ENCODE measurements at regions not wholly inside any gene's neighbourhood (a gene's known extent, or its start where the extent isn't known, plus 50 kb on each side); places are given as distances from the start of the nearest gene placed in this dataset.

DNA sequence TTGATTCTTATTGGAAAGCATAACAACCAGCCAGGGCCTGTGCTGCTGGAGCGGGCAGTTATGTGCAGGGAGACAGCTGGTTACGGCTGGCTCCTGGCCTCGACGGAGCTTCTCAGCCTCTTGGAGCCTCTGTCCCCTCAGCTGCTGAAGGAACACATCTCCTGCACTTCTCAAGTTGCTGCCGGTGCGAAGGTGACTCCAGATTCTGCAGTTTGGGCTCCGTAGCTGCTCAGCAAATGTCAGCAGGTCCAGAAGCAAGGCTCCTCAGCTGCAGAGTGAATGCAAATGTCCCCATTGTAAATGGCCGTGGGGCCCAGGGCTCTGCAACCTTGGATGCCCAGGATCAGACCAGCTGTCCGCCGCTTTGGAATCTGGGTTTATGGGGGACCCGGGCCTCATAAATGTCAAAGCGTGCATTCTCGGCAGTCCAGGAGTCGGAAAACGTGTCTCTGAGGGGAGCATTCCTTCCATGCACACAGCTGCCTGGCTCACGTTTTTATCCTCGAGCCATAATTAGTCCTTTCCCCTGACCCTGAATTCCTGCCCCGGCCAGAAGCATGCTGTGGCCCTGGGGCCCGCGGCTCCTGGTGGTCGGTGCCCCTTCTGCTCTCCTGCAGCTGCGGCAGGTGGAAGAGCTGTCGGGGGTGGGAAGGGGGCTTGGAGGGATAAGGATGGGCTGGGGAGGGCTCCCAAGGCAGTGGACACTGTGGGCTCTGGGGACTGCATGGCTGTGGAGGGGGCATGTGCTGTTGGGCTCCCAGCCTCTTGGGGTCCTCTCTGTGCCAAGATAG lies 106.0 kb downstream of the KIF26A start:
- ATAC-seq (no peak), DNase-seq (peak in 1 of 3 donors; percentile 31)
- Histone ChIP-seq H3K4me3 (no peak overlapping the region), H3K9me3 (peaks cover 5% of the 10 kb centered on the region), H3K36me3 (ENCODE audit: low read depth) (no peaks in the 10 kb centered on the region), H3K4me1 (ENCODE audit: low read depth) (peaks cover 12% of the 10 kb centered on the region)
- intact Hi-C loops (cut with DNase I, micrococcal nuclease), result no loop called here
- TF ChIP-seq, protein P1, sequence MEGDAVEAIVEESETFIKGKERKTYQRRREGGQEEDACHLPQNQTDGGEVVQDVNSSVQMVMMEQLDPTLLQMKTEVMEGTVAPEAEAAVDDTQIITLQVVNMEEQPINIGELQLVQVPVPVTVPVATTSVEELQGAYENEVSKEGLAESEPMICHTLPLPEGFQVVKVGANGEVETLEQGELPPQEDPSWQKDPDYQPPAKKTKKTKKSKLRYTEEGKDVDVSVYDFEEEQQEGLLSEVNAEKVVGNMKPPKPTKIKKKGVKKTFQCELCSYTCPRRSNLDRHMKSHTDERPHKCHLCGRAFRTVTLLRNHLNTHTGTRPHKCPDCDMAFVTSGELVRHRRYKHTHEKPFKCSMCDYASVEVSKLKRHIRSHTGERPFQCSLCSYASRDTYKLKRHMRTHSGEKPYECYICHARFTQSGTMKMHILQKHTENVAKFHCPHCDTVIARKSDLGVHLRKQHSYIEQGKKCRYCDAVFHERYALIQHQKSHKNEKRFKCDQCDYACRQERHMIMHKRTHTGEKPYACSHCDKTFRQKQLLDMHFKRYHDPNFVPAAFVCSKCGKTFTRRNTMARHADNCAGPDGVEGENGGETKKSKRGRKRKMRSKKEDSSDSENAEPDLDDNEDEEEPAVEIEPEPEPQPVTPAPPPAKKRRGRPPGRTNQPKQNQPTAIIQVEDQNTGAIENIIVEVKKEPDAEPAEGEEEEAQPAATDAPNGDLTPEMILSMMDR (IDR thresholded peaks at IDR 0.05), result no peak

DNA sequence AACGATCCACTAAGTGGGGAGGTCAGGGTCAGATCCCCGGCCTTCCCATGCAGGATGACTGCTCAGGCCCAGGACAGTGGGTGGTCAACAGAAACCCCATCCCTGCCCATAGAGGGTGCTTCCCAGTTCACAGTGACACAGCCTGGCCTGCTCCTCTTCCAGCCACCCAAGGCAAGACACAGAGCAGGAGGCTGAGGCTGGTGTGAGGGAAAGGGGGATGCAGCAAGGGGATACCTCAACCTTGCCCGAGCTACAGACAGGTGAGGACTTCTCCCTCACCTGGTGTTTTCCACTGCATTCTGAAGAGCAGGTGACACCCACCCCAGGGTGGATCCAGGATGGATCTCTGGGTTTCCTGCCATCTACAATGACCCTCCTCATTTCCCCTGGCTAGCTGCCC lies 106.7 kb downstream of the KIF26A start:
- H3K4me3 ChIP-seq, result no peak overlapping the region
- intact Hi-C loops (cut with DNase I, micrococcal nuclease), result no loop called here
- peaks cover 7% of the 10 kb centered on the region for H3K4me1 ChIP-seq (ENCODE audit: low read depth)
- DNase-seq (no peak), ATAC-seq (no peak)
- peaks cover 5% of the 10 kb centered on the region for H3K9me3 ChIP-seq
- TF ChIP-seq, protein P1 (IDR thresholded peaks at IDR 0.05), result no peak
- H3K36me3 ChIP-seq (ENCODE audit: low read depth), result no peaks in the 10 kb centered on the region

DNA sequence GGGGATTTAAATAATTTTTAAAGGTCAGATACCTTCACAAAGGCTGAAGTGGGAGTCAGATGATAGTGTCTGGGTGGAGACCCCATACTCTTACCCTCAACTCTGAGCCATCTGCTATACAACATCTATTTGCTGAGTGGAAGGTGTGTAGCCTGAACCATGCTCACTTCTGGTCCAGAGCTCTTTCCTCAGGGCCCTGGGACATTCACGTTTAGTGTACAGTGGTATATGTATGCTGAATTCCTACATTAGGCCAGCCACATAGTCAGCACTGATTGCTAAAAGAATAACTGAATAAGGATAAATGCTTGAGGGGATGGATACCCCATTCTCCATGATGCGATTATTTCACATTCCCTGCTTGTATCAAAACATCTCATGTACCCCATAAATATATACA lies 107.3 kb downstream of the KIF26A start:
- Histone ChIP-seq H3K4me3 (no peak overlapping the region), H3K4me1 (ENCODE audit: low read depth) (peaks cover 1% of the 10 kb centered on the region), H3K36me3 (ENCODE audit: low read depth) (no peaks in the 10 kb centered on the region), H3K9me3 (peaks cover 5% of the 10 kb centered on the region)
- DNase-seq (no peak), ATAC-seq (no peak)
- intact Hi-C loops (cut with DNase I, micrococcal nuclease), result no loop called here
- TF ChIP-seq, protein P1 (IDR thresholded peaks at IDR 0.05), result no peak

DNA sequence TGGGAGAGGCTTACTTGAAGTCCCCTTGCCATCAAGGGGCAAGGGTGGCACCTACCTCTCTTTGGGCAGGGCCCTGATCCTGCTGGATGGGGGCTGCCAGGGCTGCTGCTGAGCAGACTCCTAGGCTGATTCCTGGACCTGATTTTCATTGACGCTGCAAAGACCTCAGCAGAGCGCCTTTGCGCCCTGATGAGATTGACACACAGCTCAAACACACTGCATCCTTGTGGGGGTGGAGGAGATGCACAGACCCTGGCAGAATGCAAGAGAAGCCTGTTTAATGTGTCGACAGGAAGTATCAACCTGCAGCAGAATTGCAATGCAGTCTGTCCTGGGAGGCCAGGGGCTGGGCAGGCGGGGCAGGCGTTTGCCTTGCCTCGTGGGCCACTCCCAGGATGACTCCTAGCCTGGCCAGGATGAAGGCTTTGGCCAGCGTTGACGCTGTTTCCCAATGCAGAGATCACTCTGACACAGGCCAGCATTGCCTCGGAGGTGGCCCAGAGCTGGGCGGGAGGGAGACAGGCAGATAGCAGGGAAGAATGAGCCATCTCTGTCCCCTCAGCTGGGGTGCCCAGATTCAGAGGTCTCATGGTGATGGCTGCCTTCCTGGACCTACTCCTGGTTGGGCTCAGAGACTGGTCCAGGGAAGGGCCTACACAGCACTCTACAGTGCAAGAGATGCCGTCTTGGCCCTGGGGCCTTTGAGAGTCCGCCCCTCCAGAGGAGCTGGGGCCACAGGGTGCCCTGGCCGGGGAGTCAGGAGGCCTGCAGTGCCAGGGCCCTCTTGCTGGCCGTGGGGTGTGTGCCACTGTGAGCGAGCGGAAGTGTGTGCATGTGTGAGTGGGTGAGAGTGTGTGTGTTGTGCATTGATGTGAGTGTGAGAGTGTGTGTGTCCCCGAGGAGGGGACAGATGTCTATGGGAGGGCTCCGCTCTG lies 108.3 kb downstream of the KIF26A start:
- peak; percentile 37 to 61 (median 57) for DNase-seq
- peak; percentile 89 for ATAC-seq
- Histone ChIP-seq H3K4me3 (no peak overlapping the region), H3K9me3 (peaks cover 5% of the 10 kb centered on the region), H3K4me1 (ENCODE audit: low read depth) (no peaks in the 10 kb centered on the region), H3K36me3 (ENCODE audit: low read depth) (no peaks in the 10 kb centered on the region)
- intact Hi-C loops (cut with DNase I, micrococcal nuclease), result no loop called here
- TF ChIP-seq, protein P1 (IDR thresholded peaks at IDR 0.05), result no peak

DNA sequence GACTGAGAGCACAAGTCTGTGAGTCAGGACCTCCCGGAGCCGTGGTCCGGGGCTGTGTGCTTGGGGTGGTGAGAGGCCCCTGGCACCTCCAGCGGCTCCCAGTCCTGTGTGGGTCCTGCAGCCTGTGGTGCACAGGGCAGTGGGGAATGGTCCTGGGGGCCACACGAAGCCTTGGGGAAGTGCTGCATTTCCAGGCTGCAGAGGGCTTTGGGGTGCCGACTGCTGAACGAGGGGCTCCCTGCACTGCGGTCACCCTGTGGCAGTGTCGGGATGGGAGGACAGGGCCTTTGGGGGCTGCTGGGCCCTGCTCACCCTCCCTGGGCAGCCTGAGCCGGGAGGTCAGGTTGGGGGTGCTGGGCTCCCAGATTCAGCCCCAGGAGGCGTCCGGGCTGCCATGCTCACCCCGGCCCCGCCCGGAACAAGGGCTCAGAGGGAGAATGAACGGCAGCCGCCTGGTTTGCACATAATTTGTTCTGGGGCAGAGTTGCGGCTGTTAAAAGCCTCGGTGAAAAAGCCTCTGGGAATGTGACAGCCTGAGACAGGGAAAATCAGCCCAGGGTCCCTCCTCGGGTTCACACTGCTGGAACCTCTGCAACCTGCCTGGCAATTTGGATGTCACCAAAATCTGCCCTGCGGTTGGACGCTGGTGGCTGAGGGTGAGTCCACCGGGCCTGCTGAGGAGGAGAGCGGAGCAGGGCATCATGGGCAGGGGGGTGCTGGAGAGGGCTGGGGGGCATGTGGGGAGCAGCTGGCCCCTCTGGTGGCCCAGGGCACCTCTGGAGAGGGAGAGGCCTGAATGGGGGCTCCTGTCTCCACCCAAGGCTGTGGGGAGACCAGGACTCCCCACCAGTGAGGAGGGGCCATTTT lies 109.2 kb downstream of the KIF26A start:
- H3K4me3 ChIP-seq, result no peak overlapping the region
- TF ChIP-seq, protein P1 (IDR thresholded peaks at IDR 0.05), result no peak
- H3K9me3 ChIP-seq, result peaks cover 5% of the 10 kb centered on the region
- ATAC-seq, result no peak
- H3K36me3 ChIP-seq (ENCODE audit: low read depth), result no peaks in the 10 kb centered on the region
- H3K4me1 ChIP-seq (ENCODE audit: low read depth), result no peaks in the 10 kb centered on the region
- DNase-seq, result peak in 2 of 3 donors; percentile 23 to 47
- intact Hi-C loops (cut with DNase I, micrococcal nuclease), result no loop called here

Data from mucosa of descending colon (tissue), 3 donors.